ENCODE measurements at regions not wholly inside any gene's neighbourhood (a gene's known extent, or its start where the extent isn't known, plus 50 kb on each side); places are given as distances from the start of the nearest gene placed in this dataset.

- TF ChIP-seq POLR2A (IDR thresholded peaks at IDR 0.05), result no peak
- TF ChIP-seq, protein P1, sequence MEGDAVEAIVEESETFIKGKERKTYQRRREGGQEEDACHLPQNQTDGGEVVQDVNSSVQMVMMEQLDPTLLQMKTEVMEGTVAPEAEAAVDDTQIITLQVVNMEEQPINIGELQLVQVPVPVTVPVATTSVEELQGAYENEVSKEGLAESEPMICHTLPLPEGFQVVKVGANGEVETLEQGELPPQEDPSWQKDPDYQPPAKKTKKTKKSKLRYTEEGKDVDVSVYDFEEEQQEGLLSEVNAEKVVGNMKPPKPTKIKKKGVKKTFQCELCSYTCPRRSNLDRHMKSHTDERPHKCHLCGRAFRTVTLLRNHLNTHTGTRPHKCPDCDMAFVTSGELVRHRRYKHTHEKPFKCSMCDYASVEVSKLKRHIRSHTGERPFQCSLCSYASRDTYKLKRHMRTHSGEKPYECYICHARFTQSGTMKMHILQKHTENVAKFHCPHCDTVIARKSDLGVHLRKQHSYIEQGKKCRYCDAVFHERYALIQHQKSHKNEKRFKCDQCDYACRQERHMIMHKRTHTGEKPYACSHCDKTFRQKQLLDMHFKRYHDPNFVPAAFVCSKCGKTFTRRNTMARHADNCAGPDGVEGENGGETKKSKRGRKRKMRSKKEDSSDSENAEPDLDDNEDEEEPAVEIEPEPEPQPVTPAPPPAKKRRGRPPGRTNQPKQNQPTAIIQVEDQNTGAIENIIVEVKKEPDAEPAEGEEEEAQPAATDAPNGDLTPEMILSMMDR (IDR thresholded peaks at IDR 0.05 in 4 of 5, conservative IDR thresholded peaks at IDR 0.05 in 1 of 5), result no peak
Measured at GRCh38 chr13:63414247-63414646, 1998.6 kb upstream of the PCDH20 start.

Measured in gastrocnemius medialis (tissue), 4 donors.